IPS DF 4.7 (cell line): ENCODE measurements at regions not wholly inside any gene's neighbourhood (a gene's known extent, or its start where the extent isn't known, plus 50 kb on each side); places are given as distances from the start of the nearest gene placed in this dataset.
"Not testable (repeated sequence)": the region's sequence is repeated elsewhere in the genome, so short reads cannot be mapped to it uniquely, and the experiment has no call there.

Source experiments
- DNase-seq: peaks from one replicate; pipeline ENCODE4 v3.0.0-alpha.2; 2013; ENCODE audit warnings: low spot score; ENCODE audit errors: extremely low read depth

DNA sequence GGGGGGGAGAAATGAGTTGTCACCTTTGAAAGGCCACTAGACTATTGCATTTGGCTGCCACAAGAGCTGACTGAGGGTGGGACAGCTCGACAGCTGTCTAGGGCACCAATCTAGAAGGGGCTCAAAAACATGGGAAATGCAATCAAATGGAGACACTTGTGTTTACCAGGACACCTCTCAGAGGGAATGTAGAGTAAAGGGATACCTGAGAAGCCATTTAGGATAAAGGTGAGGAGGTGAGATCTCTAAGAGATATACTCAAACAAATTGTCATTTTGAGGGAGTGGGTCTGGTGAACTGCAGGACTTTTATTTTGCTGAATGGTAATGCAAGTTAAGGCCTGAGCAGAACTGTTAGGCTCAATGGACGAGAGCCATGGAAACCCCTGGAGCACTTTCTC lies 159.8 kb downstream of the DDX1 start:
- no peak for DNase-seq

DNA sequence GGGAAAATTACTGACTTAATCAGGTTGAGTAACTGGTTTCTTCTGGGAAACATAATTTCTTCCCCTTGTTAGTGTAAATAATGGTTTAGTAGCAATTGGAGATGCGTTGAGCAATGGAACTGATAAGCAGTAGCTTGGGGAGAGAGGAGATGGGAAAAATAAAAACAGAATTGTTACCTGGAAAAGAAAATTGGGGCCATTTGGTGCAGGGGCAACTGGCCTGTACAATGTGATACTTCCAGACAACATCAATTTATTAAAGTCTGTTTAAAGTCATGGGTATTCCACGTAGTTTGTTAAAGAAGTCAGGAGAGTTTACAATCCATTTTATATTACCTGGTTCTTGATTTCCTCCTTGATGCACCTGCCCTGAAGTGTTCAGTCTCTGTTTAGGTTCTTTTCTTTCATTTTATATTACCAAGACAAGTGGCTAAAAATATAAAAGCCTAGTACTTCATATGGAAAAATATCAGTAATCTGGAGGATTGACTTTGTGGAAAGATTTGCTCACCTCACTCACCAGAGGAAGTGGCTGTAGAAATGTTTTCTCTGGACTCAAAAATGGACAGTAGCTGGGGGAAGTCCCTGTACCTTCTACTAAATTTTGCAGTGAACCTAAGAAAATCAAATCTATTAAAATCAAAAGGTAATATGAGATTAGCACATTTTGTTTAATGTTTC lies 161.0 kb downstream of the DDX1 start:
- DNase-seq: no peak

DNA sequence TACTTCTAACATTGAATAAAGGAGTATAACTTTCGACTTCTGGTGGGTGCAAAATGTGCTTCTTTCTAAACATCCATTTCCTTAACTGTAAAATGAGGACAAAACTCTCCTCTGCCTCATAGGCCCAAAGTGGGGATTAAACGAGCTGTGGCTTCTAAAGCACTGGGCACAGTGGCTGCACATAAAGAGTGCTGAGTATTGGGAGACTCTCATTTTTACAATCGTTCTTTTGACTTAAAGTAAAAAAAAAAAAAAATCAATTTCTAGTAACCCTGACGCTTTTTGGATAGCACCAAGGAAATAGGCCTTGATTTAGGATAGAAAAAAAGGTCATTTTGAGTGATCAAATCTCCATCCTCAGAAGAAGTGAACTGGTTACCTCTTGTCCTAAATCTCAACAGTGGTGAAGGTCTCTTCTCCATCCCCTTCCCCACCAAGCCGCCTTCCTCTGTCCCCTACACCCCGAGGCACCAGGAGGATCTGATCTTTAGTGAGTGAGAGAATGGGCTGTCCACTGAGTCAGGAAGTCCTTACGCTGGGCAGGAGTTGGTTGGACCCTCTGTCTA lies 161.6 kb downstream of the DDX1 start:
- no peak for DNase-seq

DNA sequence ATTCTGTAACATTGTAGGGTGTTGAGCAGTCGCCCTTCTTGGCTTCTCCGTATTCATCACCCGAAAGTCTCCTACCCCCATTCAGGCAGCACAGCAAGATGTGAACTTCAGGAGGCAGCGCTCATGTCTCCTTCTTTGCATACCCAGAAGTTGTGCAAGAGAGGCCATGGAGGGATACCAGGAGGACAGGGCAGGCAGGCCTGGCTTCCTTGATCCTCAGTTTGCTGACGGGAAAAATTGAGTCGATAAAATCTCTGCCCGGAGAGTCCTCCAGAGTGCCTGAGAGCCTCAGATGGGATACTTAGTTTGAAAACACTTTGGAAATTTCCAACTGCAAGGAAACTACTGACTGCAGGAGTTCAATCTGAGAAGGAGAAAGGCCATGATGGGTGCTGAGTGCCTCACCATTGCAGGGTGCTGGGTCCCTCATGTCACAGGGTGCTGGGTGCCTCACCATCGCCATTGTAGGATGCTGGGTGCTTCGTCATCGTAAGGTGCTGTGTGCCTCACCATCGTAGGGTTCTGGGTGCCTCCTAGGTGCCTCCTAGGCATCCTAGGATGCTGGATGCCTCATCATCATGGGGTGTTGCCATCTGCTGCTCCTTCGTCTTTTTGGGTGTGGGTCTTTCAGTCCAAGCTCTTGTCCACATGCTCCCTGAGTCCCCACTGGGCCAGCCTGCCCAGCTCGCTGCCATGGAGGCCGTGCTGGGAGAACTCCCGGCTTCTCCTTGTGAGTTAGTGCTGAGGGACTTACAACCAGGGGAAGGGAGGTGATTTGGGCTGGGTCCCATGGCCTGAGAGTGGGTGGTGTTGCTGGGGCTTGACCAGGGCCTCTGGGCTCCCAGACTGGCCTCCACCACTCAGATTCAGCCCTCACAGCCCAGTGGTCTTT lies 162.4 kb downstream of the DDX1 start:
- DNase-seq: no peak

DNA sequence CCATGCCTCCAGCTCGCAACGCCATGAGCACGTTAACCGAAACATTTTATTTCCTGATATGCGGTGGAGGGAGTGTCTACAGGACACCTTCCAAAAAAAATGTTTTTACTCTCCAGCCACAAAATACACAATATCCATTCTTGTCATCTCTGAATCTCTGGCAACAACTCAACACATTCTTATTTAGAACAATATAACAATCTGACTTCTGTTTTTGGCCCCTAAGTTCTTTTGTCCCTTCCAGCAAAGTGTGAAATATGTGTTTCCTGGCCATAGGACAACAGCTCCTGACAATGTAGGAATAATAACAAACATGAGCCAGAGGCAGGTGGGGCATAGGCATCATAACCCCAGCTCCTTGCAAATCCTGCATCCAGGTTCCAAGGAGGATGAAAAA lies 163.0 kb downstream of the DDX1 start:
- DNase-seq: no peak

DNA sequence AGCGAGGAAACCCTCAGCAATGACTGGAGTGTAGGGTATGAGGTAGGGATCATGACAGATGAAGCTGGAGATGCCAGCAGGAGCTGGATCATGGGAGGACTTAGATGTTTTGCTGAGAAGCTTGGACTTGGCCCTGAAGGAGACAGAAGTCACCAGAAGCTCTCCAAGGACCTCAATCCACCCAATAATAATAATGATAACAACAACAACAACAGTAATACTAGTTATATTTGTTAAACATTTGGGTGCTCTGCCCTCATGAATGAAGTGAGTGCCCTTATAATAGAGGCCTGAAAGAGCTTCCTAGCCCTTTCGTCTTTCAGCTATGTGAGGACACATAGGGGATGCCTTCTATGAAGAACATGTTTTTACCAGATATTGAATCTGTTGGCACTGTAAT lies 163.9 kb downstream of the DDX1 start:
- no peak for DNase-seq

DNA sequence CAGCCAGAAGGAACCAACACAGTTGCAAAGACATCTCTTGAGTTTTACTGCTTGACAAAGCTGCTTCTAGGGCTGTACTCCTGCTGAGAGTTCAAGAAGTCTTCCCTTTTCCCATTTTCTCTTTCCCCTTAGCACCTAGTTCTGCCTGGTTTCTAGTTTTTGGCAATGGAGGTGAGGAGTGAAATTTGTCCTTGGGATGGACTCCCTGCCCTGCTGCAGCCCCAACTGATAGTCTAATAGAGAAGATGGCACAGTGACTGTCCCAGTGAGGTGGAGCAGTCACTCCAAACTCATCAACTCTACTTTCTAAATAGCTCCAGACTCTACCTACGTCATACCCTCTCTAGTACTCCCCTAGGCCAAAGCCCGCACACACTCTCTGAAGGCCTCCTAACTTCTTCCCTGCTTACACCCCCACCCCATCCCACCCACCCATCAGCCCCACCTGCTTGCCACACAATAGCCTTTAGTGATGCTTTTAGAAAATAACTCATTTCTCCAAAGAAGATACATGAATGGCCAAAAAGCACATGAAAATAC lies 164.4 kb downstream of the DDX1 start:
- DNase-seq: no peak

DNA sequence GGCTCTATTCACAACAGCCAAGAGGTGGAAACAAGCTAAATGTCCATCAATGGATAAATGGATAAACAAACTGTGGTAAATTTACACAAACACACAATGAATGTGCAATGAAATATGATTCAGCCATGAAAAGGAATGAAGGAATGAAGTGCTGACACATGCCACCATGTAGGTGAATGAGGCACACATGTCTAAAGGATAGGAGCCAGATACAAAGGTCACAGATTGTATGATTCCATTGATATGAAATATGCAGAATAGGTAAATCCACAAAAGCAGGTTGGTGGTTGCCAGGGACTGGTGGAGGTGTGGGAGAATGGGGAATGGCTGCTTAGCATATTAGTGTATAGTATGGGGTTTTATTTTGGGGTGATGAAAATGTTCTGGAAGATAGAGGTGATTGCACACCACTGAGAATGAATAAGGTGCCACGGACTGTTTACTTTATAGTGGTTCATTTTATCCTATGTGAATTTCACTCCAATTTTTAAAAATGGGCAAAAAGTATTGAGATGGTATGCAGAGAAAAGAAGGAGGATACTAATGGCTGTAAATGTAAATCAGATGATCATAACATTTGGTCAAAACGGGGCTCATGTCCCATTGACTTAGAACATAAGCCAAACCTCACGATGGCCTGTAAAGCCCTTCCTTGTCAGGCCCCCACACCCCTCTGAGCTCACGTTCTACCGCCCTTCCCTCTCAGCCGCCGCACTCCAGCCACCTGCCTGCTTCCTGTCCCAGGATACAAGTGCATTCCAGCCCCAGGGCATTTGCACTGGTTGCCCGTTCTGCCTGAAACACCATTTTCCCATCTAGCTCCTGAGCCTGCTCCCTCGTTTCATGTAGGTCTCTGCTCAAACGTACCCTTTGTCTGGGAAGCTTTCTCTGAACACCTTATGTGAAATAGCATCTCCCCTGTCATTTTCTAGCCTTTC lies 165.5 kb downstream of the DDX1 start:
- DNase-seq: no peak

DNA sequence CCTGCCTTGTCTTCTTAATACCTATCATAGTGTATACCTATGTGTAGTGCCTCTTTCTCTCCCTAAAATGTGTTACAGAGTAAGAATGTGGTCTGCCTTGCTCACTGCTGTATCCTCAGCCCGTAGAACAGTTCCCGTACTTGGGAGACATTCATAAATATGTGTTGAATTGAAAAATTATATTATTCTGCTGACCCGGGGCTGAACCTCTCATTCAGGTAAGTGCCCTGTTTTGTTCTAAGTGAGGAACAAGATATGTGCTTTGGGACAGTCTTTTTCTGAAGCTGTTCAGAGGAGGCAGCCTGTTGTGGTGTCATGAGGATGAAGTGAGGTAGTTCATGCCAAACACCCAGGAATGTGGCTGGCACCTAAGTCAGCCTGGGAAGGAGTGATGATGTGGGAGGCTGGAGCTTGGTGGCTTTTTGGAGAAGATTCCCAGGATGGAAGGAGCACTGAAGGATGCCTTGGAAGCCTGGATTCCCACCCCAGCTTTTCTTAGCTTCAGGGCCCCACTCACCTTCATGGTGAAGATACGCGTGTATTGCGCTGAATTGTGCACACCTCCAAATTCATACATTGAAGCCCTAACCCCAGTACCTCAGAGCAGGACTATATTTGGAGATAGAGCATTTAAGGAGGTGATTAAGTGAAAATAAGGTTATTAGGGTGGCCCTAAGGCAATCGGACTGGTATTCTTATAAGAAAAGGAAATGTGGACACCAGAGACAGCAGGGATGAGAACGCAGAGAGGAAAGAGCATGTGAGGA lies 166.3 kb downstream of the DDX1 start:
- DNase-seq: no peak

DNA sequence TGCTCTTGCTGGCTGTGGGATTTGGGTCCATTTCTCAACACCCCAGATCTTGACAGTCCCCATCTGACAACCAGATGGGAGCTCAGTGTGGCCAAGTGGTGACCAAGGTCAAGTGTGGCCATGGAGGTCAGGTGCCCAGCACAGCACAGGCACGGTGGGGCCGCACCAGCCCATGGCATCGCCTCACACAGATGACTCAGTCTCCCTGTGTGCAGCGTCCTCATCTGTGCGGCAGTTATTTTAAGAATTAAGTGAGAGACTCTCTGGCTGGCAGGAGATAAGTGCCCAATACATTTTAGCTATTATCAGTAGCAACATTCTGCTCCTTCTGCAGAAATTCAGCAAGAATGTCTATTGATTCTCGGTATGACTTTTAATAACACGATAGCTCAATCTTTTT lies 167.2 kb downstream of the DDX1 start:
- DNase-seq: no peak

DNA sequence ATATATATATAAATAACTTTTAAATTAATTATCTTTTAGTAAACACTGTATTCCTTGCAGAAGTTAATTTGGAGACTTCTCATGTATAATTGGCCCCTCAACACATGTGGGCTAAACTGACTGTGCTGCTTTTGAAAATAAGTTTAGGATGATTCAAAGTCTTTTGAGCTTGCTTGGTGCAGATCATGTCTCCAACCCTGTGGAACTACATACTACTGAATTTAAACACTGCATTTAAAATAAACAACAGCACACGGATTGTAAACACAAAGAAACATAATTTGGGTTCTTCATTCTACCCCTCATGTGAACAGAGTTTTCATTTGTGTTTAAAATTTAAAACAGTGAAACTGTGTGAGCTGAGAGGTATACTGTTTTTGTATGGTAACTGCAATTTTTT lies 167.7 kb downstream of the DDX1 start:
- DNase-seq: no peak

DNA sequence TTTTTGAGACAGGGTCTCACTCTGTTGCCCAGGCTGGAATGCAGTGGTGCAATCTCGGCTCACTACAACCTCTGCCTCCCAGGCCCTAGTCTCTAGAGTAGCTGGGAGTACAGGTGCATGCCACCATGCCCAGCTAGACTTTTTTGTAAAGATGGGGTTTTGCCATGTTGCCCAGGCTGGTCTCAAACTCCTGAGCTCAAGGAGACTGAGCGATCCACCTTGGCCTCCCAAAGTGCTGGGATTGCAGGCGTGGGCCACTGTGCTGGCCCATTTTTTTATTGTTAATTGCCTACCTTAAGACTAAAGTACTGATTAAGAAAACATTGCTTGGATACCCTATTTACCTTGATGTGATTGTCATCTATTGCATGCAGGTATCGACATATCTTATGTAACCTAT lies 168.1 kb downstream of the DDX1 start:
- not testable (repeated sequence) for DNase-seq

DNA sequence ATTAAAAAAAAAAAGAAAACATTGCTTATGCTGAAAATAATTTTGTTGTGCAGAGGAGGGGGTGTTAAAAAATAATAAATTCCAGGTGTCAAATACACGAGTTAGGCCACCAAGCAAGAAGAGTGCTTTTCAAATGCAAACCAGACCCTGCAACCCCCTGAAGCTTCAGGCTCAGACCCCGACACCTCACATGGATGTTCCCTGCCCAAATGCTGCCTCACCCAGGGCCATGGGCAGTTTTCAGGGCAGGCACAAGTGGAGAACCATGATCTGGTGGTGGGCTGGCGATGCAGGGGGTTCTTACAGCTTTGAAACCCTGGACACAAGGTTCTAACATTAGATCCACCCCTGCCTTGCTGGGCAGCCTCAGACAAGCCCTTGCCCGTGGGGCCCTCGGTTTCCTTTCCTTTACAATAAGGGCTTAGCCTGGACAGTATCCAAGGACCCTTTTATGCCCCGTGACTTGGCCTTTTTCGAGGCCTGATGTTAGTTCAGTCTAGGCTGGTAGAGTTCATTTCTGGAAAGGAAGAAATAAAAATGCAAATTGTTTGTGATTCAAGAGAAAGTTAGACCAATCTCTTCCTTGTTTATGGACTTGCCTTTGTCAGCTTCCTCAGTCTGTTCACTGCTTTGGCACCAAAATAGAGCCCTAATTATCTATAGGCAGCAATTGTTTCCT lies 168.7 kb downstream of the DDX1 start:
- DNase-seq: no peak

DNA sequence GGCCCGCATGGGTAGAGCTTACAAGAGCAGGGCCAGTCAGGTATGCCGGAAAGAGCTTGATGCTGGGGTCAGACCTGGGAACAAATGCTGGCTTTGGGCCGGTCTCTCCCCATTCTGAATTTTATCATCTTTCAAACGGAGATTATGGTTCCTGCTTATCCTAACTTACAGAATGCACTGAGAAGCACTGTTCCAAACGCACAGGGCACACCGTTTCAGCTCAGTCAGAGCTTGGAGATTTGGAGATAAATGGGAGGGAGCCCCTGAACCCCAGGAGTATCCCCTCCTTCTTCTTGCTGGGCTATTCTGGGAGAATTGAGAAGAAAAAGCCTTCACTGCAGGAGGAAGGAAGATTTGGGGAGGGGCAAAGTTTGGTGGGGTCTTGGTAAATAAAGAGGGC lies 169.4 kb downstream of the DDX1 start:
- no peak for DNase-seq

DNA sequence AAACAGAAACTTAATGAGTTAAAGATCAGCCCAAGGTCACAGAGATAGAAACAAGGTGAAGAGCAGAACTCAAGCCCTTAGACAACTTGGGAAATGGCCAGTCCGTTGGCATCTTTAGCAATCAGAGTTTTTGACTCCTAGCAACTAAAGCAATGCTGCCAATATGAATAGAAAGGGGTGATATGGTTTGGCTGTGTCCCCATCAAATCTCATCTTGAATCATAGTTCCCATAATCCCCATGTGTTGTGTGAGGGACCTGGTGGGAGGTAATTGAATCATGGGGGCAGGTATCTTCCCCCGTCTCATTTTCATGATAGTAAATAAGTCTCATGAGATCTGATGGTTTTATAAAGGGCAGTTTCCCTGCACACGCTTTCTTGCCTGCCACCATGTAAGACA lies 170.2 kb downstream of the DDX1 start:
- no peak for DNase-seq

DNA sequence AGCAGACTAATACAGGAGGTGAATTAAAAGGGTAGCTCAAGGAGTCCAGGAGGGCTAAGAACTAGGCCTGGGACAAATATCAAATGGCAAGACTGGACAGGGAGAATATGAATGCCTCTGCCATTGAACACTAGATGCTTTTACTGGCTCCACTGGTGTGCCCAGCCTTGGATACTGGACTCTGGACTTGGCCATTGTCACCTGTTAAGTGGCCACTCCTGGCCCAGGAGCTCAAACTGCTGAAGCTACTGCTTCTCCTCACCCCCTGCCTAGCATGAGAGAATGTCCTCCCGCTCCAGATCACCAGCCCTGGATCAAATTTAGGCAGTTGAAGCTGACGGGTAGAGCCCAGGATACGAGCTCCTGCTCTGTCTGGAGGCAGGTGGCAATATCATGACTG lies 170.8 kb downstream of the DDX1 start:
- no peak for DNase-seq

DNA sequence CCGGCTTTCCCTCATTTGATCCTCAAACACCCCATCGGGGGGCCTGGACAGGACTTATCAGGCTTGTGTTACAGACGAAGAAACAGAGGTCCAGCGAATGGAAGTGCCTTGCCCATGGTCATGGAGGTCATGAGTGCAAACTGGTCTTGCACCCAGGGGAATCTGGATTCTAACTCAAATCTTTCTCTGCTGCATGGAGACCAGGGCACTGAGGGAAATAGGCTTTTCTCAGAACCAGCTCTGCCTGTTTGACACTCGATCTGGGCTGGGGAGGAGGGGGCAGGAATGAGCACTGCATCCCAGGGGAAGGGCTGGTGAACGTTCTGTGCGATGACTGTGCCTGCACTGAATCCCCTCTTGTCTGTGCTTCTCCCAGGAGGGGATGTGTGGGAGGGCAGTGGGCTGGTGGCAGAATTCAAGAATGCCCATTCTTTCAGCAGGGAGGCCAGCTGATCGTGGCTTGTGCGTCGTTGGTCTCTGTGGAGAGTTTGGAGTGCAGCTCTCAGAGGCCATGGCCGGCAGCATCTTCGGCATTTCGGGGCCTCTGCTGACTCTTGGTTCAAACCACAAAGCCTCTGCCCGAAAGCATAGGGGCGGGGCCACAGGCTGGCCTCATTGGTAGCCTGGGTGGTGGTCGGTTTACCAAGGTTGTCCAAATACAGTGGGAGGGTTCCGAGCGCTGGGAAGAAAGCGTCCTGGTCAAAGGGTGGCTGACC lies 171.6 kb downstream of the DDX1 start:
- no peak for DNase-seq

DNA sequence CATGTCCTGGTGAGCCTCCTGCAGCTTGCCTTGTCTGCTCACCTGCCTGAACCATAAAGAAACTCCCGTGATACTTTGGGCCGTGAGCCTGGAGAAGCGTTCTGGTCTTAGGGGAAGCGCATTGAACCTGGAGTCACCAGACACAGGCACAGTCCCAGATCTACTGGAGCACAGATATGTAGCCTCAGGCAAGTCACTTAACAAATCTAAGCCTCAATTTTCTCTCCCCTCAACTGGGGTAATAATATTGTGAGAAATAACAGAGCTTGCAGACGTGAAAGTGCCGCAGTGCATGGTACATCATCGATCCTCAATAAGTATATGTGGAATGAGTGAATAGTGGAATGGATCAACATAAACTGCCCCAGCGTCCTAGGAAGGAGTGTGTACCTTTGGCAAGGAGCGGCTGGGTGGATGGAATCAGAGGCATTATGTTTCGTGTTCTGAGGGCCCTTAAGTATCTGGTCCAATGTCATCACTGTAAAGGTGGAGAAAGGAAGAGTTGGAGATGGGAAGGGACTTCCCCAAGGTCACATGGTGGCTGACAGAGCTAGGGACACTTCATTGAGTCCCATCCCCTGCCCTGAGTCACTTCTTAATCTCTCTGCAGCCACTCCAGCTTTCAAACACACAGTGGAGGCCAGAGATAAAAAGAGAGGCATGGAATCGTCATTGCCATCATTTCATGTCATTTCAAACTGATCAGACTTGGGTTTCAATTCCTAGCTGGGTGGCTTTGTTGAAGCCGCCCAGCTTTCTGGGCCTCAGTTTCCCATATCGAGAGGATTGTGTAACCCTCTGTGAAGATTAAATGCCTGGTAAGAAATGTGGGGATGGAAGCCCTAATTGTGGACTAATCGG lies 172.4 kb downstream of the DDX1 start:
- DNase-seq: no peak
